ENCODE measurements at regions not wholly inside any gene's neighbourhood (a gene's known extent, or its start where the extent isn't known, plus 50 kb on each side); places are given as distances from the start of the nearest gene placed in this dataset.

DNA sequence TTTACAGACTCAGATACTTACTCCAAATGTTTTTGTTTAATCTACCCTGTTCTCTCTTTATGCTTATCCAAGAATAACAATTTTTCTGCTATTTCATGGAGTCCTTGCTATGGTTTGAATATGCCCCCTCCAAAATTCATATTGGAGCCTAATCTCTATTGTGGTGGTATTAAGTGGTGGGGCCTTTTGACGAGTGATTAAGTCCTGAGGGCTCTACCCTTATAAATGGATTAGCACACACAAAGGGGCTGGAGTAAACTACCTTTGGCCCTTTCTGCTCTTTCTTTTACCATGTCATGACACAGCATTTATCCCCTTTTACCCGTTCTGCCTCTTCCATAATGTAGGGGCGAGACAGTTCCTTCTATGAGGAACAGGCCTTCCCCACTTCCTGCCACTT is 285.5 kb downstream of the GASK1B start:
- H3K4me1 Mint-ChIP-seq = no peaks in the 10 kb centered on the region
- no peaks in the 10 kb centered on the region for H3K27me3 Mint-ChIP-seq
- H3K4me1 ChIP-seq (ENCODE audit: control insufficient read depth, insufficient read depth, low read length, poor library complexity, severe bottlenecking) = no peaks in the 10 kb centered on the region
- H3K27me3 ChIP-seq (ENCODE audit: control insufficient read depth, insufficient read depth, low read length) = no peaks in the 10 kb centered on the region
- H3K9me3 ChIP-seq (ENCODE audit: control insufficient read depth in 2 of 2, low read length in 2 of 2) = no peaks in the 10 kb centered on the region
- no peak overlapping the region for H3K27ac Mint-ChIP-seq
- DNase-seq = no peak
- H3K27ac ChIP-seq (ENCODE audit: insufficient read depth, low read length, poor library complexity, severe bottlenecking) = no peak overlapping the region
- no peak overlapping the region for H3K4me3 Mint-ChIP-seq
- H3K36me3 Mint-ChIP-seq = no peaks in the 10 kb centered on the region
- no peaks in the 10 kb centered on the region for H3K36me3 ChIP-seq (ENCODE audit: control insufficient read depth, insufficient read depth, low read length)
- no peak for ATAC-seq (ENCODE audit: low read depth in 2 of 2)
- H3K4me3 ChIP-seq (ENCODE audit: low read depth, low read length) = no peak overlapping the region
- H3K9me3 Mint-ChIP-seq = peaks cover 0 to 2% (median 0%) of the 10 kb centered on the region in 7 donors

DNA sequence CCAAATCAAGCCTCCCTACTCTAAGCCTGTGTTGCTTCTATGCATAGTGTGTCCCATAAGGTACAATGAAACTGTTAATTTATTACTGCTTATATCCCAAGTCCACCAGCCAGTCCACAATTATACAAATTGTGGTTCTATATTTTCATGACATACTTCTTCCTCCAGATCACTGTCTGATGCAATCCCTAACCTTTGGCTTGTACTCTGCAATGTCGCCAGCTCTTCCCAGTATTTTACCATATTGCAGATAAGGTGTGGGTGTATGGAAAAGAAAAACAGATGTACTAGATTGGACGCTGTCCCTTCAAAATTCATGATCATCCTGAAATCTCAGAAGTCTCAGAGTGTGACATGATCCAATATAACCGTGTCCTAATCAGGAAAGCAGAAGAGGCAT is 286.2 kb downstream of the GASK1B start:
- no peaks in the 10 kb centered on the region for H3K36me3 ChIP-seq (ENCODE audit: control insufficient read depth, insufficient read depth, low read length)
- no peaks in the 10 kb centered on the region for H3K27me3 Mint-ChIP-seq

DNA sequence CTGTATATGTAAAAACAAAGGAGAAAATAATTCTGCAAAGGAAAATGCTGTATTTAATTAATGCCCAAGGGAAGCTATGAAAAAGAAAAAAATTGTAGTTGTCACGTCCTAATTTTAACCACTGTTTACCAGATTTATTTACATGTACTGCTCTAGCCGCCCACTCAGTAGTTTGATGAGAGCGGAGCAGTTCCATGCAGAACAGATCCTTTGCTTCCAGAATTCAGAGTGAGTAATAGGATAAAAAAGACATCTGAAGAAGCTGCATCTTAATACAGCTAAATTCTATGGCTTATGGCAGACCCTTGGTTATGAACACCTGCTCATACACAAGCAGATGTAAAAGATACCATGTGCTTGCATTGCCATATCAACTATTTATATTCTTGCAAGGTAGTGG is 287.0 kb downstream of the GASK1B start:
- Histone ChIP-seq H3K9me3 (ENCODE audit: control insufficient read depth in 2 of 2, low read length in 2 of 2) (no peaks in the 10 kb centered on the region), H3K4me3 (ENCODE audit: low read depth, low read length) (no peak overlapping the region), H3K27me3 (ENCODE audit: control insufficient read depth, insufficient read depth, low read length) (no peaks in the 10 kb centered on the region), H3K36me3 (ENCODE audit: control insufficient read depth, insufficient read depth, low read length) (no peaks in the 10 kb centered on the region), H3K27ac (ENCODE audit: insufficient read depth, low read length, poor library complexity, severe bottlenecking) (no peak overlapping the region), H3K4me1 (ENCODE audit: control insufficient read depth, insufficient read depth, low read length, poor library complexity, severe bottlenecking) (no peaks in the 10 kb centered on the region)
- no peak overlapping the region for H3K27ac Mint-ChIP-seq
- H3K4me1 Mint-ChIP-seq = no peaks in the 10 kb centered on the region
- H3K9me3 Mint-ChIP-seq = peaks cover 0 to 4% (median 0%) of the 10 kb centered on the region in 7 donors
- DNase-seq = no peak
- no peak overlapping the region for H3K4me3 Mint-ChIP-seq
- no peak for ATAC-seq (ENCODE audit: low read depth in 2 of 2)
- H3K27me3 Mint-ChIP-seq = no peaks in the 10 kb centered on the region
- H3K36me3 Mint-ChIP-seq = no peaks in the 10 kb centered on the region

More for the DNA sequence above, 286.2 kb downstream of the GASK1B start:
- no peaks in the 10 kb centered on the region for H3K9me3 ChIP-seq (ENCODE audit: control insufficient read depth in 2 of 2, low read length in 2 of 2)
- no peaks in the 10 kb centered on the region for H3K4me1 ChIP-seq (ENCODE audit: control insufficient read depth, insufficient read depth, low read length, poor library complexity, severe bottlenecking)
- Mint-ChIP-seq H3K4me3 (no peak overlapping the region), H3K36me3 (no peaks in the 10 kb centered on the region), H3K9me3 (peaks cover 0 to 4% (median 0%) of the 10 kb centered on the region in 7 donors), H3K27ac (no peak overlapping the region), H3K4me1 (no peaks in the 10 kb centered on the region)
- H3K4me3 ChIP-seq (ENCODE audit: low read depth, low read length) = no peak overlapping the region
- H3K27me3 ChIP-seq (ENCODE audit: control insufficient read depth, insufficient read depth, low read length) = no peaks in the 10 kb centered on the region
- ATAC-seq (ENCODE audit: low read depth in 2 of 2) (no peak), DNase-seq (no peak)
- no peak overlapping the region for H3K27ac ChIP-seq (ENCODE audit: insufficient read depth, low read length, poor library complexity, severe bottlenecking)

- Histone ChIP-seq H3K27me3 (ENCODE audit: control insufficient read depth, insufficient read depth, low read length) (no peaks in the 10 kb centered on the region), H3K9me3 (ENCODE audit: control insufficient read depth in 2 of 2, low read length in 2 of 2) (no peaks in the 10 kb centered on the region), H3K36me3 (ENCODE audit: control insufficient read depth, insufficient read depth, low read length) (no peaks in the 10 kb centered on the region), H3K4me1 (ENCODE audit: control insufficient read depth, insufficient read depth, low read length, poor library complexity, severe bottlenecking) (no peaks in the 10 kb centered on the region), H3K4me3 (ENCODE audit: low read depth, low read length) (no peak overlapping the region), H3K27ac (ENCODE audit: insufficient read depth, low read length, poor library complexity, severe bottlenecking) (no peak overlapping the region)
- Mint-ChIP-seq H3K27me3 (no peaks in the 10 kb centered on the region), H3K36me3 (no peaks in the 10 kb centered on the region), H3K4me3 (no peak overlapping the region), H3K4me1 (no peaks in the 10 kb centered on the region), H3K27ac (no peak overlapping the region), H3K9me3 (peaks cover 0 to 6% (median 1%) of the 10 kb centered on the region in 7 donors)
- no peak for DNase-seq
- no peak for ATAC-seq (ENCODE audit: low read depth in 2 of 2)
Measured at GRCh38 chr4:157882901-157883300, 289.9 kb downstream of the GASK1B start.

DNA sequence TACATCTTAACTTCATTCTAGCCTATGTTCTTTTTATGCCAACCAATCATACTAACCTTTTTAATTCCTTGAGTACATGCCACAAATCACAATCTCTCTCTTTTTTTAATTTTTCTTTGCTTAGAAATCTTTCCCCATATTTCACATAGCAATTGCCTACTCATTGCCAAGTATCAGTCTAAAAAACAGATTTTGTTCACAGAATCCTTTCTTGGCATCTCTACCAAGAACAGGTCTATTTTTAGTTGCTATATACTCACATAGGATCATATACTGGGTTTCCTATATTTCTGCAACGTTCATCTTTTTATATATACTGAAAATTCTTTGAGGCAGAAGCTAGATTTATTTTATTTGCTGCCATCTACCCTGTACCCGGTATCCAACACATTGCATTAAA is 292.1 kb downstream of the GASK1B start:
- H3K4me1 Mint-ChIP-seq = no peaks in the 10 kb centered on the region
- peaks cover 0 to 10% (median 4%) of the 10 kb centered on the region in 7 donors for H3K9me3 Mint-ChIP-seq
- Histone ChIP-seq H3K27me3 (ENCODE audit: control insufficient read depth, insufficient read depth, low read length) (no peaks in the 10 kb centered on the region), H3K4me3 (ENCODE audit: low read depth, low read length) (no peak overlapping the region), H3K9me3 (ENCODE audit: control insufficient read depth in 2 of 2, low read length in 2 of 2) (no peaks in the 10 kb centered on the region), H3K36me3 (ENCODE audit: control insufficient read depth, insufficient read depth, low read length) (no peaks in the 10 kb centered on the region), H3K4me1 (ENCODE audit: control insufficient read depth, insufficient read depth, low read length, poor library complexity, severe bottlenecking) (no peaks in the 10 kb centered on the region), H3K27ac (ENCODE audit: insufficient read depth, low read length, poor library complexity, severe bottlenecking) (no peak overlapping the region)
- ATAC-seq (ENCODE audit: low read depth in 2 of 2) (no peak), DNase-seq (no peak)
- no peaks in the 10 kb centered on the region for H3K27me3 Mint-ChIP-seq
- no peaks in the 10 kb centered on the region for H3K36me3 Mint-ChIP-seq
- no peak overlapping the region for H3K4me3 Mint-ChIP-seq
- no peak overlapping the region for H3K27ac Mint-ChIP-seq

- ATAC-seq (ENCODE audit: low read depth in 2 of 2) (no peak), DNase-seq (no peak)
- Mint-ChIP-seq H3K4me1 (no peaks in the 10 kb centered on the region), H3K9me3 (peaks cover 2 to 17% (median 6%) of the 10 kb centered on the region in 7 donors), H3K27ac (no peak overlapping the region), H3K27me3 (no peaks in the 10 kb centered on the region), H3K4me3 (no peak overlapping the region), H3K36me3 (no peaks in the 10 kb centered on the region)
- H3K9me3 ChIP-seq (ENCODE audit: control insufficient read depth in 2 of 2, low read length in 2 of 2) = peaks cover 0 to 4% of the 10 kb centered on the region in 2 experiments
- H3K4me3 ChIP-seq (ENCODE audit: low read depth, low read length) = no peak overlapping the region
- no peaks in the 10 kb centered on the region for H3K4me1 ChIP-seq (ENCODE audit: control insufficient read depth, insufficient read depth, low read length, poor library complexity, severe bottlenecking)
- no peak overlapping the region for H3K27ac ChIP-seq (ENCODE audit: insufficient read depth, low read length, poor library complexity, severe bottlenecking)
- no peaks in the 10 kb centered on the region for H3K36me3 ChIP-seq (ENCODE audit: control insufficient read depth, insufficient read depth, low read length)
- no peaks in the 10 kb centered on the region for H3K27me3 ChIP-seq (ENCODE audit: control insufficient read depth, insufficient read depth, low read length)
Measured at GRCh38 chr4:157854819-157855218, 318.0 kb downstream of the GASK1B start.

DNA sequence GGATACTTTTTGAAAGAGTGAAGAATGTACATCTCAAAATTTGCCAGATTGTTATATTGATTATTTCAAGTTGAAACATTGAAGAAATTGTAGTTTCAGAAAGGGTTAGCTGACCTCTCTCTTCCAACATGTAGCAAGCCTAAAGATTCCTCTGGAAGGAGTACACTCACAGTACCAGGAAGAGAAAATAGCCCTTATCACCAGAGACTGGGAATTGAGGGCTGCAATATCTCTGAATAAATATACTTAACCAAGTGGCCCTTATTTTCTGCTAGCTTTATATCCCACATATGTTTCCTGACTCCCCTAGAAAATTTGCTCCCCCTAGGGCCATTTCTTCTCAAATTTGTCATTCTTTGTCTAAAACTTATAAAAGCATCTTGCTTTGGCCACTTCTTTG is 332.2 kb downstream of the GASK1B start:
- Histone ChIP-seq H3K27me3 (ENCODE audit: control insufficient read depth, insufficient read depth, low read length) (no peaks in the 10 kb centered on the region), H3K4me1 (ENCODE audit: control insufficient read depth, insufficient read depth, low read length, poor library complexity, severe bottlenecking) (no peaks in the 10 kb centered on the region), H3K4me3 (ENCODE audit: low read depth, low read length) (no peak overlapping the region), H3K27ac (ENCODE audit: insufficient read depth, low read length, poor library complexity, severe bottlenecking) (no peak overlapping the region), H3K36me3 (ENCODE audit: control insufficient read depth, insufficient read depth, low read length) (no peaks in the 10 kb centered on the region), H3K9me3 (ENCODE audit: control insufficient read depth in 2 of 2, low read length in 2 of 2) (no peaks in the 10 kb centered on the region)
- Mint-ChIP-seq H3K36me3 (no peaks in the 10 kb centered on the region), H3K4me3 (no peak overlapping the region), H3K27ac (no peak overlapping the region), H3K9me3 (peaks cover 0 to 14% (median 2%) of the 10 kb centered on the region in 7 donors), H3K27me3 (no peaks in the 10 kb centered on the region), H3K4me1 (no peaks in the 10 kb centered on the region)
- DNase-seq (no peak), ATAC-seq (ENCODE audit: low read depth in 2 of 2) (no peak)

DNA sequence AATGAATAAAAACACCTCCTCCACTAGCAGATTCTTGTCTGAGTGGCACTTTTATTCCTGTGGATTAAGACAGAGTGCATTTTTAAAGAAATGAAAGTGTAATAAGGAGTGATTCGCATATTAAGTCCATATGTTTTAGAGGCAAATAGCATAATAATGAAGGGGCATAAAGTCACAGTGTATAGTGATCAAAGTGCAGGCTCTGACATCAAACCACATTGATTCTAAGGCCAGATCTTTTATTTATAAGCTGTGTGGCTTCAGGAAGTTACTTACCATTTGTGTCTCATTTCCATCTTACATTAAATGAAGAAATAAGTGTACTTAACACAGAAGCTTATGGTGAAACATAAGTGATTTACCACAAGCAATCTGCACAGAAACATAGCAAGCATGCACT is 332.8 kb downstream of the GASK1B start:
- H3K4me3 ChIP-seq (ENCODE audit: low read depth, low read length) = no peak overlapping the region
- no peaks in the 10 kb centered on the region for H3K27me3 Mint-ChIP-seq
- H3K9me3 Mint-ChIP-seq = peaks cover 0 to 14% (median 2%) of the 10 kb centered on the region in 7 donors
- no peak overlapping the region for H3K27ac Mint-ChIP-seq
- no peaks in the 10 kb centered on the region for H3K27me3 ChIP-seq (ENCODE audit: control insufficient read depth, insufficient read depth, low read length)
- no peaks in the 10 kb centered on the region for H3K9me3 ChIP-seq (ENCODE audit: control insufficient read depth in 2 of 2, low read length in 2 of 2)
- no peaks in the 10 kb centered on the region for H3K36me3 Mint-ChIP-seq
- no peak overlapping the region for H3K4me3 Mint-ChIP-seq
- ATAC-seq (ENCODE audit: low read depth in 2 of 2) (no peak), DNase-seq (no peak)
- H3K36me3 ChIP-seq (ENCODE audit: control insufficient read depth, insufficient read depth, low read length) = no peaks in the 10 kb centered on the region
- H3K4me1 ChIP-seq (ENCODE audit: control insufficient read depth, insufficient read depth, low read length, poor library complexity, severe bottlenecking) = no peaks in the 10 kb centered on the region
- H3K4me1 Mint-ChIP-seq = no peaks in the 10 kb centered on the region
- H3K27ac ChIP-seq (ENCODE audit: insufficient read depth, low read length, poor library complexity, severe bottlenecking) = no peak overlapping the region

Measured in CD4-positive, CD25-positive, alpha-beta regulatory T cell (primary cell).